Sigmoid colon (tissue), 6 donors: ENCODE measurements at regions not wholly inside any gene's neighbourhood (a gene's known extent, or its start where the extent isn't known, plus 50 kb on each side); places are given as distances from the start of the nearest gene placed in this dataset.

ENCODE experiments used
- DNase-seq: peaks from one replicate; pipeline ENCODE4 v3.0.0-alpha.2; 2019
- H3K27ac ChIP-seq, 4 donors: fragments of 200-600 bp; sonication (generic); one replicate each; pipeline ENCODE4 v1.5.1; 2016 to 2019; ENCODE audit warnings: mild to moderate bottlenecking in 1 of 4
- H3K27me3 ChIP-seq, 3 donors: fragments of 200-600 bp; sonication (generic); one replicate each; pipeline ENCODE4 v1.5.1; 2019; ENCODE audit warnings: mild to moderate bottlenecking in 1 of 3
- H3K36me3 ChIP-seq, 4 donors: fragments of 200-600 bp; sonication (generic); one replicate each; pipeline ENCODE4 v1.5.1; 2016 to 2019
- H3K4me1 ChIP-seq, 4 donors: fragments of 200-600 bp; sonication (generic); one replicate each; pipeline ENCODE4 v1.5.1; 2017 to 2019
- H3K4me3 ChIP-seq, 4 donors: fragments of 200-600 bp; sonication (generic); one replicate each; pipeline ENCODE4 v1.5.1; 2017 to 2019; ENCODE audit warnings: mild to moderate bottlenecking in 2 of 4, moderate library complexity in 1 of 4
- H3K9me3 ChIP-seq, 4 donors: fragments of 200-600 bp in 3 of 4; sonication (generic) in 3 of 4; one replicate each; pipeline versions ENCODE4 v1.5.1 to v1.6.1; 2013 to 2019
- EP300 ChIP-seq, 4 donors: sonication (generic); formaldehyde crosslinking; IDR thresholded peaks; one replicate each; pipeline ENCODE4 v1.6.1; 2017; ENCODE audit warnings: antibody characterized with exemption in 4 of 4
- POLR2A ChIP-seq, 2 donors: fragments of 450-650 bp; IDR thresholded peaks; one replicate each; pipeline ENCODE4 v1.6.1; 2016; ENCODE audit warnings: antibody characterized with exemption in 2 of 2, mild to moderate bottlenecking in 2 of 2, moderate library complexity in 2 of 2
- POLR2AphosphoS5 ChIP-seq, 4 donors: sonication (generic); formaldehyde crosslinking; IDR thresholded peaks; one replicate each; pipeline ENCODE4 v1.6.1; 2017; ENCODE audit warnings: antibody characterized with exemption in 4 of 4
- WGBS, 2 donors: extraction: QIAGEN DNeasy Blood & Tissue Kit; methylation state at CpG; one replicate each; pipeline ENCODE4 v1.1.7; 2013; 5-methylcytosine and 5-hydroxymethylcytosine counted together
- intact Hi-C: fragments of 100-400 bp; cut with DNase I; formaldehyde crosslinking; loops from one replicate; pipeline ENCODE4 v1.15.1; 2023
- TF ChIP-seq, protein P1 (sequence below), 4 experiments: fragments of 450-650 bp in 3 of 4; fragments of 200-600 bp in 1 of 4; IDR thresholded peaks; one replicate each; pipeline ENCODE4 v1.5.1; 2016 to 2019; ENCODE audit warnings: antibody characterized with exemption in 4 of 4, mild to moderate bottlenecking in 3 of 4, moderate library complexity in 2 of 4
- donor health status: healthy with polysubstance abuse.
- donor health status: healthy.

DNA sequence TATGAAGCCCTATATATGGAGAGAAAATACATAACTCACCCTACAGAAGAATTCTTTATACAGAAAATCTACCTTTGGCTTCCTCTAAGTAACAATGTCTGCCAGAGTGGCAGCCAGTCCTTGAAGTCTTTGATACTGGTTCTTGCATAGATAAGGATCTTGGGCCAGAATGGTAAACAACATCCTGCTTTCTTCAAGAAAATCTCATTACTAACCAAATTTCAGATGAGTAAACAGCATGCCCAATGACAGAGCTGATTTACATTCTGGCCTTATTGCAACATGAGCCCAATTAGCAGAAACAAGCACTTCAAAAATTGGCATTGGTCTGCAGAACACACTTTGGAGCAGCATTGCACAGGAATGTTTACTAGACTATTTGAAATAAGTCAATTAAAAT is 336.5 kb upstream of the ST6GAL2 start:
- intact Hi-C loops: no loop called here
- no peaks in the 10 kb centered on the region for H3K27me3 ChIP-seq
- H3K9me3 ChIP-seq: peaks cover 0 to 5% (median 0%) of the 10 kb centered on the region in 4 donors
- H3K36me3 ChIP-seq: no peaks in the 10 kb centered on the region
- TF ChIP-seq, protein P1, sequence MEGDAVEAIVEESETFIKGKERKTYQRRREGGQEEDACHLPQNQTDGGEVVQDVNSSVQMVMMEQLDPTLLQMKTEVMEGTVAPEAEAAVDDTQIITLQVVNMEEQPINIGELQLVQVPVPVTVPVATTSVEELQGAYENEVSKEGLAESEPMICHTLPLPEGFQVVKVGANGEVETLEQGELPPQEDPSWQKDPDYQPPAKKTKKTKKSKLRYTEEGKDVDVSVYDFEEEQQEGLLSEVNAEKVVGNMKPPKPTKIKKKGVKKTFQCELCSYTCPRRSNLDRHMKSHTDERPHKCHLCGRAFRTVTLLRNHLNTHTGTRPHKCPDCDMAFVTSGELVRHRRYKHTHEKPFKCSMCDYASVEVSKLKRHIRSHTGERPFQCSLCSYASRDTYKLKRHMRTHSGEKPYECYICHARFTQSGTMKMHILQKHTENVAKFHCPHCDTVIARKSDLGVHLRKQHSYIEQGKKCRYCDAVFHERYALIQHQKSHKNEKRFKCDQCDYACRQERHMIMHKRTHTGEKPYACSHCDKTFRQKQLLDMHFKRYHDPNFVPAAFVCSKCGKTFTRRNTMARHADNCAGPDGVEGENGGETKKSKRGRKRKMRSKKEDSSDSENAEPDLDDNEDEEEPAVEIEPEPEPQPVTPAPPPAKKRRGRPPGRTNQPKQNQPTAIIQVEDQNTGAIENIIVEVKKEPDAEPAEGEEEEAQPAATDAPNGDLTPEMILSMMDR (IDR thresholded peaks at IDR 0.05): no peak
- no peak for TF ChIP-seq EP300 (IDR thresholded peaks at IDR 0.05)
- TF ChIP-seq POLR2AphosphoS5 (IDR thresholded peaks at IDR 0.05): no peak
- TF ChIP-seq POLR2A (IDR thresholded peaks at IDR 0.05): no peak
- no peak overlapping the region for H3K27ac ChIP-seq
- H3K4me3 ChIP-seq: no peak overlapping the region
- DNase-seq: no peak
- no peaks in the 10 kb centered on the region for H3K4me1 ChIP-seq

DNA sequence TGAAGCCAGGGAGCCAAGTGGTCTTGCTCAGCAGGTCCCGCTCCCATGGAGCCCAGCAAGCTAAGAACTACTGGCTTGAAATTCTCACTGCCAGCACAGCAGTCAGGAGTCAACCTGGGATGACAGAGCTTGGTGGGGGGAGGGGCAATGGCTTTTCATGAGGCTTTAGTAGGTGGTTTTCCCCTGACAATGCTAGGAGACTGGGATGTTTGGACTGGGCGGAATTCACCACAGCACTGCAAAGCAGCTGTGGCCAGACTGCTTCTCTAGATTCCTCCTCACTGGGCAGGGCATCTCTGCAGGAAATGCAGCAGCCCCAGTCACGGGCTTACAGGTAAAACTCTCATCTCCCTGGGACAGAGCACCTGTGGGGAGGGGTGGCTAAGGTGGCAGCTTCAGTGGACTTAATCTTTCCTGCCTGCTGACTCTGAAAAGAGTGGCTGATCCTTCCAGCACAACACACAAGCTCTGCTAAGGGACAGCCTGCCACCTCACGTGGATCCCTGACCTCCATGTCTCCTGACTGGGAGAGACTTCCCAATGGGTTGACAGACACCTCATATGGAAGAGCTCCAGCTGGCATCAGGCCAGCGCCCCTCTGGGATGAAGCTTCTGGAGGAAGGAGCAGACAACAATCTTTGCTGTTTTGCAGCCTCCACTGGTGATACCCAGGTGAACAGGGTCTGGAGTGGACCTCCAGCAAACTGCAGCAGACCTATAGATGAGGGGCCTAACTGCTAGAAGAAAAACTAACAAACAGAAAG is 349.7 kb upstream of the ST6GAL2 start:
- TF ChIP-seq POLR2A (IDR thresholded peaks at IDR 0.05) (no peak), POLR2AphosphoS5 (IDR thresholded peaks at IDR 0.05) (no peak), EP300 (IDR thresholded peaks at IDR 0.05) (no peak)
- TF ChIP-seq, protein P1 (IDR thresholded peaks at IDR 0.05): no peak
- H3K9me3 ChIP-seq: peaks cover 0 to 3% (median 0%) of the 10 kb centered on the region in 4 donors
- 77 to 87% methylated on average over 5 of the region's 5 CpGs for WGBS, 2 donors
- H3K4me1 ChIP-seq: no peaks in the 10 kb centered on the region
- no peak for DNase-seq
- intact Hi-C loops: no loop called here
- no peak overlapping the region for H3K27ac ChIP-seq
- no peaks in the 10 kb centered on the region for H3K36me3 ChIP-seq
- H3K4me3 ChIP-seq: no peak overlapping the region
- no peaks in the 10 kb centered on the region for H3K27me3 ChIP-seq

DNA sequence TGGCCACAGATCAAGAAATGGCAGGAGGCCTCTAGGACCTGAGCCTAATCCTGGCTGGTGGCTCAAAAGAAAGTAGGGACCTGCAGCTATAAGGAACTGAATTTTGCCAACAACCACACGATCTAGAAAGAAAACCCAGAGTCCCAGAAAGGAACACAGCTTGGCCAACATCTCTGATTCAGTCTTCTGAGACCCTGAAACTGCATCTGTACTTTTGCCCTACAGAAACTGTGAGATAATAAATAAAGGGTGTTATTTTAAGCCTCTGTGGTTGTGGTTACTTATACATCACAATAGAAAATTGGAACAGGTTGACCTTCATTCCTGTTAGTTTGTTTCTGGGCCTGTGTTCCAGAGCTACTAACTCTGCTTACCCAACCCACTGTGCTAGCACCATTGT is 356.8 kb upstream of the ST6GAL2 start:
- no peak overlapping the region for H3K27ac ChIP-seq
- H3K4me3 ChIP-seq: no peak overlapping the region
- H3K36me3 ChIP-seq: no peaks in the 10 kb centered on the region
- no peak for DNase-seq
- no peaks in the 10 kb centered on the region for H3K9me3 ChIP-seq
- H3K4me1 ChIP-seq: no peaks in the 10 kb centered on the region
- TF ChIP-seq POLR2A (IDR thresholded peaks at IDR 0.05) (no peak), POLR2AphosphoS5 (IDR thresholded peaks at IDR 0.05) (no peak), EP300 (IDR thresholded peaks at IDR 0.05) (no peak)
- TF ChIP-seq, protein P1 (IDR thresholded peaks at IDR 0.05): no peak
- 57 to 65% methylated on average over 1 of the region's 1 CpG for WGBS, 2 donors
- intact Hi-C loops: no loop called here
- no peaks in the 10 kb centered on the region for H3K27me3 ChIP-seq

DNA sequence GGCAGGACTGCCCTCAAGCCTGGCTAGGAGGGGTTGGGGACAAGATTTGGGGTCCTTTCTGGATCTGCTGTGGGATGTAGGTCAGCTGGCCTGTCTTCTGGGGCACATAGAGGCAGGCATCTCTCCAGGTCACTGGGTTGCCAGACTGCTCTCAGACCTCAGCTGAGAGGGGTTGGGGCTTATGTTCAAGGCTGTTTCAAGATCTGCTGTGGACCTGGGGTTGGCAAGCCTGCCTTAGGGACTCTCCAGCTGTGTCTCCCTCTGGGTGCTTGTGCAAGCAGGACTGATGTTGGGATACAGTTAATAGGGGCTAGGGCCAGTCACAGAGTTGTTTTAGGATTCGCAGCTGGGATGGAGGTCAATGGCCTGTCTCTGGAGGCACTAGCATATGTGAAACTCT is 363.0 kb upstream of the ST6GAL2 start:
- Histone ChIP-seq H3K36me3 (no peaks in the 10 kb centered on the region), H3K9me3 (no peaks in the 10 kb centered on the region), H3K4me3 (no peak overlapping the region), H3K27ac (no peak overlapping the region), H3K4me1 (no peaks in the 10 kb centered on the region), H3K27me3 (no peaks in the 10 kb centered on the region)
- no peak for TF ChIP-seq POLR2AphosphoS5 (IDR thresholded peaks at IDR 0.05)
- TF ChIP-seq, protein P1 (IDR thresholded peaks at IDR 0.05): no peak
- TF ChIP-seq POLR2A (IDR thresholded peaks at IDR 0.05): no peak
- TF ChIP-seq EP300 (IDR thresholded peaks at IDR 0.05): no peak
- WGBS, 2 donors: 92 to 97% methylated on average over 1 of the region's 1 CpG
- intact Hi-C loops: no loop called here
- no peak for DNase-seq

DNA sequence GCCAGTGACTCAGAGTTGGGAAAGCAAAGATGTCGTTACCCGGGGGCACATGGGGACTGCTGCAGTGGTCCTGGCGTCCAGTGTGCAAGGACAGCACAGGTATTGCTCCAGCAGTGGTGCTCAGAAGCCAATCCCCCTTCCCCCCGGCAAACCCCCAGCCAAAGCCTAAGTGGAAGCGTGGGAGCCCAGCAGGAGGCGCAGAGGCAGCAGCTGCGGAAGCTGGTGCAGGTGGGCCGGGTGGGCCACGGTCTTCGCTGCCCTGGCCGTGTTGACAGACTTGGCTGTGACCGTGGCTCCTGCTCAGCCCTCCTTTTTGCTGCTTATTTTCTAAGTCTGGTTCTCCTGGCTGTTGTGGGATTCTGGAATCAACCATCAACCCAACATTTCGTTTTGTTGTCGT is 369.8 kb upstream of the ST6GAL2 start:
- 94% methylated on average over 14 of the region's 14 CpGs for WGBS, 2 donors
- no peak overlapping the region for H3K4me3 ChIP-seq
- no peaks in the 10 kb centered on the region for H3K4me1 ChIP-seq
- intact Hi-C loops: no loop called here
- TF ChIP-seq, protein P1 (IDR thresholded peaks at IDR 0.05): no peak
- TF ChIP-seq POLR2AphosphoS5 (IDR thresholded peaks at IDR 0.05) (no peak), POLR2A (IDR thresholded peaks at IDR 0.05) (no peak), EP300 (IDR thresholded peaks at IDR 0.05) (no peak)
- H3K36me3 ChIP-seq: no peaks in the 10 kb centered on the region
- H3K27ac ChIP-seq: no peak overlapping the region
- H3K9me3 ChIP-seq: no peaks in the 10 kb centered on the region
- no peaks in the 10 kb centered on the region for H3K27me3 ChIP-seq
- no peak for DNase-seq
